Epithelial cell of prostate (primary cell): ENCODE measurements at regions not wholly inside any gene's neighbourhood (a gene's known extent, or its start where the extent isn't known, plus 50 kb on each side); places are given as distances from the start of the nearest gene placed in this dataset.

Experiments
- DNase-seq: peaks from one replicate; pipeline ENCODE4 v3.0.0-alpha.2; 2011; ENCODE audit warnings: low read depth, low spot score
- H3K27ac ChIP-seq: fragments of 450-650 bp; 2 replicates; pipeline ENCODE4 v1.5.1; 2017; ENCODE audit warnings: mild to moderate bottlenecking

- no peak overlapping the region for H3K27ac ChIP-seq
Observed at GRCh38 chr2:34423301-34423700, 824.2 kb upstream of the FAM98A start.

DNA sequence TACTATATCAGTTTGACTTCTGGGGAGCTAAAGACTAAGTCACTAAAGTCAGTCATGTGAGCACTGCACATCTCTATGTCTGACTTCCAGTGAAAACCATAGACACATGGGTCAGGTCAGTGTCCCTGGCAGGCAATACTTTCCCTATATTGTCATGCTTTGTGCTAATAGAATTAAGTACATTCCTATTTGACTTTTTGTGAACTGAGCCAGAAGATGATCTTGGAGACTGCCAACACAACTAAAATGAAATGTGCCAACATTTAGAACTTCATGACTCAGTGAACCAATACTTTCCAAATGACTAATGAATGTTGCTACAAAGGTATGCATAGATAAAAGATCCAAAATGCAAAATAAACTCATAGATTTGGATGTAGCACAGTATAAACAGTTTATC lies 820.8 kb upstream of the FAM98A start:
- DNase-seq, result peak; percentile 5
- no peak overlapping the region for H3K27ac ChIP-seq

More at GRCh38 chr2:34423301-34423700, 824.2 kb upstream of the FAM98A start:
- DNase-seq, result no peak

DNA sequence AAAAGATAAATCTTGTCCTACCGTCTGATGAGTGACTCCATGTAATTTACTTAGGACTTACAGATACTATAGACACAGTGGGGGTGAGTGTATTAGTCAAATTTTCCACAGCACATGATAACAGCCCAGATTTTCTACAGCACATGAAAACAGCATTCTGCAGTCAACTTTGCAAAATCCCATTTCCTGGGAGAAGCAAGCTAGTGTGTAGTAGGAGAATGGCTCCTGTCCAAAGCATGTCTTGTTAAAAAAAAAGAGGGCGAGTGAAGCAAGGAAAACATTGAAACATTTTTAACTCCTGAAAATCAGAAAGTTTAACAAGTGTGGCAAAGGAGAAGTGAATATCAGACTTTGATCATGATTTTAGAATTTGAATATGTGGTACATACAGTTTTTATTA lies 817.8 kb upstream of the FAM98A start:
- no peak overlapping the region for H3K27ac ChIP-seq
- DNase-seq, result no peak

DNA sequence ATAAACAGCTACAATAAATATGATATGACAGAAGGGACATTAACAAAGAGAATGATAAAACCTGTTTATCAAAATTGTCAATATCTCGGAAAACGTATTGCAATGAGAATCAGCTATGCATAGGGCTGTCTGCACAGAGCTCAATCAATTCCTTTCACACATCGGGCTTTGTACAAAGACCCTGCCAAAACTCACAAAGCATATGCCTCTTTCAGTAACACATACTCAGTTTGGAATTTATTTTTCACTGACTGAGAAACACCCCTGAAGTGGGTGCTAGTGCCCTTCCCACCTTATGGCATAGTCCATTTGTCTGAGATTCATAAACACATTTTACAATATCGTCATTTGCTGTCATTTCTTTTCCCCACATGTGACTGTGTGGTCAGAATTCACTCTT lies 815.8 kb upstream of the FAM98A start:
- no peak overlapping the region for H3K27ac ChIP-seq
- no peak for DNase-seq

DNA sequence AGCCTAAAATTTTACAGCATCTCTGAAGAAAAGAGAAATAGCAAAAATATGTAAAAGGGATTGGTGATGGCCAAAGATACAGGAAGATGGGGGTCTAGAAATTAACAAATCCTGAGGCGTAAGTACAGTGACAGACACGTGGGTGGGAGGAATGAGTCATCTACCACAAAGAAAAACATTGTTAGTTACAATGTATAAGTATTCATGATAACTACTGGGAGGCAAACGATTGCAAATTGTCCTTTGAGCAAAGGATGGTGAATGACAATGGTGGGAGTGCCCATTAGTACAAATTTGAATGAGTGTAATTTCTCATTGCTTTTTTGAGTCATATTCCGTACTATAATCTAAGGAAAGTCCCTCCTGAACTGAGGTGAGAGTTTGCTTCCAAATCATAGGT lies 809.0 kb upstream of the FAM98A start:
- DNase-seq, result no peak
- H3K27ac ChIP-seq, result no peak overlapping the region

DNA sequence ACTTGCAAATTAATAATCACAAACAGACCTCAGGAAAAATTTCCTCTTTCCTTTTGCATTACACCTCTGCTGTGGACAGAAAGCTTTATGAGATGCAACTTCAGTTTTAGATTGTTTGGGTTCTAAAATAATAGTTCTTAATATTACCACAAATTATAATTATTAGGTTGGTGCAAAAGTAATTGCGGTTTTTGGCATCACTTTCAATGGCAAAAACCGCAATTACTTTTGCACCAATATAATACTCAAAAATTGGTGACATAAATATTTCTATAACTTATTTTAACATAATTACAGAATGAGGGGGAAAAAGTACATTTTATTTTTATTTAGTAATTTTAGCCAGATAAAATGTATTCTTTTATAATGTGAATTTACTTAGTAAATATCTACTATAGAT lies 804.4 kb upstream of the FAM98A start:
- DNase-seq, result no peak
- H3K27ac ChIP-seq, result no peak overlapping the region

- H3K27ac ChIP-seq, result no peak overlapping the region
- no peak for DNase-seq
Observed at GRCh38 chr2:34402376-34402775, 803.3 kb upstream of the FAM98A start.

- no peak for DNase-seq
- no peak overlapping the region for H3K27ac ChIP-seq
Observed at GRCh38 chr2:34401186-34401585, 802.1 kb upstream of the FAM98A start.

DNA sequence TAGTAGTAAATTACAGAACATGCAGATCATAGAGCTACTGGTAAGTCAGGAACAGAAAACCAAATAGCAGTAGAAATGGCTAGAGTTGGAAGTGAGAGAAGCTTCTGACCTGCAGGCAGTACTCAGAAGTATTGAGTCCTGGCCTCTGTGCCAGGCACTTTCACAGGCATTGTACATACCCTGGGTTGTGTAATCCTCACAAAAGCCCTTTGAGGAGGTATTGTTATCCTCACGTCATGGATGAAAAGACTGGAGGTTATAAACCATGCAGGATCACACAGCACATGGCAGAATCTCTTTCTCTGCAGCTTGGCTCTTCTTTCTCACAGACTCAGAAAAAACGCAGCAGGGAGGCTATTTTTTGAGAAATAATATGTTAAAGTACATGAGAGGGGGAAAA lies 789.3 kb upstream of the FAM98A start:
- DNase-seq, result no peak
- H3K27ac ChIP-seq, result no peak overlapping the region

DNA sequence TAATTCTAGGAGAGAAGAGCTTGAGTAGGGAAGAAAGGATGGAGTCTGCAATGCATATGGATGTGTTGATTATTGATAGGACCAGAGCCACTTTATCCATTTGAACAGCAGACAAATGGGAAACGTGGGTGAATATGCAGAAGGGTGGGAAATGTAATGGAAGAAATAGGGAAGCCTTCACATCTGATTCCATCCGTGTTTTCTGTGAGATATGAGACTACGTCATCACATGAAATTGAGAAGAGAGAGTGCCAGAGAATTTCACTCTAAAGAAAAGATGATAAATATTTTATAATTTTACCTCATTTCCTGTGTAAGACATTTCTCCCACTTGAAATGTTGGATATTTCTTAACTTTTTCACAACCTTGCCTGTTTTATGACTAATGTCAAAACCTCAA lies 788.4 kb upstream of the FAM98A start:
- DNase-seq, result no peak

GRCh38 chr2:34379586-34379985 lies 780.5 kb upstream of the FAM98A start:
- no peak for DNase-seq
- no peak overlapping the region for H3K27ac ChIP-seq

More for the DNA sequence above, 788.4 kb upstream of the FAM98A start:
- H3K27ac ChIP-seq, result no peak overlapping the region

GRCh38 chr2:34373586-34374233 lies 774.6 kb upstream of the FAM98A start:
- H3K27ac ChIP-seq, result no peak overlapping the region
- DNase-seq, result no peak

- no peak for DNase-seq
- no peak overlapping the region for H3K27ac ChIP-seq
Observed at GRCh38 chr2:34372967-34373366, 773.9 kb upstream of the FAM98A start.

- no peak for DNase-seq
- H3K27ac ChIP-seq, result no peak overlapping the region
Observed at GRCh38 chr2:34371711-34372110, 772.6 kb upstream of the FAM98A start.

DNA sequence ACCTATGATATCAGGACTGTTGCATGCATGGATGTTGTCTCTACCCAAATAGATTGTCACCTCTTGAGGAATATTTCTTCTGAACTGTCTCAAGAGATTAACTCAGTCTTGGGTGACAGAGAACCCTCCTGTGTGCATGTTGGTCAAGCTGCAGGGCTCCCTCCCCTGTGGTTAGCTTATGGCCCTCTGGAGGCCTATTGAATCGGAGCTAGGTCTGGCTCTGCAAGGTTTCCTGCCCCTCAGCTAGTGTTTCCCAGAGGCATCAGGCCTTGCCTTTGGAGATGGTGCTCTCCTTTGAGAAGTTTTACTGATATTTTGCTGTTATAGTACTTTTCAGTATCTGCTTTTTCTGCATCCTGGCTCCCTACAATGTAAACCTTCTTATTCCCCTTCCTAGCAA lies 769.2 kb upstream of the FAM98A start:
- no peak for DNase-seq
- H3K27ac ChIP-seq, result no peak overlapping the region

DNA sequence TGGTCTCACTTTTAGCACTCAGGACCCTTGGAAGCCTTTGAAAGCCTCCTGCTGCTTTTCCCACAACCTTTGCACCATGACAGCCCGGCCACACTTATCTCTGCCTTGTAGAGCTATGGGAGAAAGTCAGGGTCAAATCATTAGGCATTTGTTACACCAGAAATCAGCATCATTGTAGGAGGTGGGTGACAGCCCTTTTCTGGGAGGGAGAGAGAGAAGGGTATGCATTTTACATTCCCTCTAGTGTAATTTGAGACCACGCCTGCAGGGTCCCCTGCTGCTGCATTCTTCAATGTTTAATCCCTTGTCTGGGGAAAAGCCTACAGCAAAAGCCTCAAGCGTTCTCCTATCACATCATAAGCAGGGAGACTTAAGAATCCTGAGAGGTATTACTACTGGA lies 766.8 kb upstream of the FAM98A start:
- H3K27ac ChIP-seq, result no peak overlapping the region
- no peak for DNase-seq

GRCh38 chr2:34365512-34365911 lies 766.4 kb upstream of the FAM98A start:
- H3K27ac ChIP-seq, result no peak overlapping the region
- no peak for DNase-seq

DNA sequence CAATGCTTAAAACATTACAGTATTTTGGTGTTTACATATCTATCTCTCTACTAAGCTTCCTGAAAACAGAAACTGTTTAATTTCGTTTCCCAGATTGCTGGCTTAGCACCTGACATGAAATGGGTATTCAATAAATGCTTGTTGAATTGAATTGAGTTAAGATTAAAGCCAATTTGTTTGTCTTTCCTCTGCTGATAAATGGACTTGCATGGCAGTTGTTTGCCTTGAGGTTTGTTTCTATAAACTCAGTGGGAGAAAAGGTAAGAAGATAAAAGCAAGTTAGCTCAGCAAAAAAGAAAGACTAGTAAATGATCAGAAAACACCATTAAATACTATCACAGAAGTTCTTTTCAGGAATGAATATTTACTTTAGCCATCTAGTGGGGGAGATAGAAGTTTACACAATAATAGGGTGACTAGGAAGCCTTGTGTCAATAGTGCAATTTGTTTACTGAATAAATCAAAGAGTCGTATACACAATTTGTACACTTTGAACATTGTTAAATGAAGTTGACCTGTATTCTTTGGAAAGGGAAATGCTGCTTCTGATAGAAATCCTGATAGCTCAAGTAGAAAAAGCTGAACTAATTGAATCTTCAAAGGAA lies 754.5 kb upstream of the FAM98A start:
- no peak overlapping the region for H3K27ac ChIP-seq
- DNase-seq, result no peak

GRCh38 chr2:34349527-34349926 lies 750.4 kb upstream of the FAM98A start:
- no peak for DNase-seq
- no peak overlapping the region for H3K27ac ChIP-seq

- no peak for DNase-seq
Observed at GRCh38 chr2:34345030-34345429, 745.9 kb upstream of the FAM98A start.

GRCh38 chr2:34340307-34340706 lies 741.2 kb upstream of the FAM98A start:
- no peak for DNase-seq

More at GRCh38 chr2:34345030-34345429, 745.9 kb upstream of the FAM98A start:
- H3K27ac ChIP-seq, result no peak overlapping the region

DNA sequence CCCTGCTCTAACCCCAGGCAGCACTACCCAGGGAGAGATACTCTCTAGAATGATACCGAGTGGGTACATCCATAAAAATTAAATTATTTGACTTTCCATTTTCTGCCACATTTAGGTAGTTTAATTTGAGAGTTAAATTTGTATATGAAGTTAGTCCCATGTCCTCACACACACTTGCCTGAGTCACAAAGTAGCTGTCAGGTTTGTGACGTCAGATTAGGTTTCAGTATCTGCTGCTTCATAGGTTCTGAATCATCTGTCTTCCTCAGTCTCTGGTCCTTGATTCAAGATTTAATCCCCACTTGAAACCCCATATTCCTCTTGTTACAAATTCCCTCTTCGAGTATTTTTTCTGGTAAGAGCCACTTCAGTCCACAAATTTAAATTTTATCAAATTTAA lies 738.6 kb upstream of the FAM98A start:
- DNase-seq, result no peak
- no peak overlapping the region for H3K27ac ChIP-seq

More at GRCh38 chr2:34340307-34340706, 741.2 kb upstream of the FAM98A start:
- H3K27ac ChIP-seq, result no peak overlapping the region
